ENCODE measurements at regions not wholly inside any gene's neighbourhood (a gene's known extent, or its start where the extent isn't known, plus 50 kb on each side); places are given as distances from the start of the nearest gene placed in this dataset.

DNA sequence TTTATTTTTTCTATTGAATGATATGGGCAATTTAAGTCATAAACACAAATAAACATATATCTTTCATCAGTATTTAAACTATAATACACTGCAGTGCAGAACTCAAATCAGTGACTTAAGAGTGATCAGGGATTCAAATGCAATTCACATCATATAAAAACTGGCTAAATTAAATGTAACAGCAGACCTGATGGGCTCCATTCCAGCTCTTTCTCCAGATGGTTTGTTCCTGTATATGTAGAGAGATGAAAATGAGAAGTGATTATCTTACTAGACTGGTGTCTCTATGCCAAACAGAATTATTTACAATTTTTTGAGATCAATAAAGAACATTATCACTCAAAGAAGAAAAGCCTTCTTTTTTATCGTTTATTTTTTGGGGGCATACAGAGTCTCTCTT lies 568.8 kb upstream of the ADARB2 start:
- H3K4me2 ChIP-seq (replicated peaks; ENCODE audit: low read depth, low read length, poor library complexity, severe bottlenecking), result no peak overlapping the region
- H3K9me3 Mint-ChIP-seq (ENCODE audit: insufficient read depth), result peaks cover 3% of the 10 kb centered on the region
- intact Hi-C loops (cut with micrococcal nuclease), result no loop called here
- DNase-seq (no peak), ATAC-seq (ENCODE audit: low read depth) (no peak)
- H3K4me1 Mint-ChIP-seq, result no peaks in the 10 kb centered on the region
- CTCF ChIA-PET, result no interaction called here
- no peak overlapping the region for H3K4me3 ChIP-seq (ENCODE audit: control extremely low read depth in 1 of 5, extremely low read depth in 1 of 5, insufficient read depth in 1 of 5, low read depth in 2 of 5, low read length in 4 of 5)
- peaks cover 0 to 6% (median 0%) of the 10 kb centered on the region in 3 donors for H3K9me3 ChIP-seq (ENCODE audit: control extremely low read depth in 1 of 3, control insufficient read depth in 2 of 3, insufficient read depth in 1 of 3, low read length in 2 of 3)
- H3K9ac ChIP-seq (ENCODE audit: low read length), result no peak overlapping the region
- 100% methylated on average over 1 of the region's 1 CpG for WGBS (ENCODE audit: insufficient coverage)
- H3K36me3 ChIP-seq (replicated peaks in 1 of 2; ENCODE audit: control extremely low read depth in 1 of 2, control insufficient read depth in 1 of 2, extremely low read depth in 1 of 2, insufficient read depth in 2 of 2, low read length in 1 of 2), result no peaks in the 10 kb centered on the region
- TF ChIP-seq, protein P1, sequence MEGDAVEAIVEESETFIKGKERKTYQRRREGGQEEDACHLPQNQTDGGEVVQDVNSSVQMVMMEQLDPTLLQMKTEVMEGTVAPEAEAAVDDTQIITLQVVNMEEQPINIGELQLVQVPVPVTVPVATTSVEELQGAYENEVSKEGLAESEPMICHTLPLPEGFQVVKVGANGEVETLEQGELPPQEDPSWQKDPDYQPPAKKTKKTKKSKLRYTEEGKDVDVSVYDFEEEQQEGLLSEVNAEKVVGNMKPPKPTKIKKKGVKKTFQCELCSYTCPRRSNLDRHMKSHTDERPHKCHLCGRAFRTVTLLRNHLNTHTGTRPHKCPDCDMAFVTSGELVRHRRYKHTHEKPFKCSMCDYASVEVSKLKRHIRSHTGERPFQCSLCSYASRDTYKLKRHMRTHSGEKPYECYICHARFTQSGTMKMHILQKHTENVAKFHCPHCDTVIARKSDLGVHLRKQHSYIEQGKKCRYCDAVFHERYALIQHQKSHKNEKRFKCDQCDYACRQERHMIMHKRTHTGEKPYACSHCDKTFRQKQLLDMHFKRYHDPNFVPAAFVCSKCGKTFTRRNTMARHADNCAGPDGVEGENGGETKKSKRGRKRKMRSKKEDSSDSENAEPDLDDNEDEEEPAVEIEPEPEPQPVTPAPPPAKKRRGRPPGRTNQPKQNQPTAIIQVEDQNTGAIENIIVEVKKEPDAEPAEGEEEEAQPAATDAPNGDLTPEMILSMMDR (IDR thresholded peaks at IDR 0.05), result no peak
- no peak for TF ChIP-seq EZH2 (IDR thresholded peaks at IDR 0.05; ENCODE audit: borderline replicate concordance, insufficient read depth, low read depth, low read length, poor library complexity, severe bottlenecking)
- no peaks in the 10 kb centered on the region for H3K4me1 ChIP-seq (ENCODE audit: control insufficient read depth in 2 of 2, insufficient read depth in 2 of 2, low read length in 2 of 2)
- POLR2A ChIA-PET, result no interaction called here
- H3K27me3 Mint-ChIP-seq, result no peaks in the 10 kb centered on the region
- H3K27me3 ChIP-seq (replicated peaks in 1 of 4; ENCODE audit: control extremely low read depth in 1 of 4, control insufficient read depth in 3 of 4, insufficient read depth in 4 of 4, low read length in 3 of 4), result no peaks in the 10 kb centered on the region
- H3K4me3 Mint-ChIP-seq, result no peak overlapping the region
- H3K79me2 ChIP-seq (ENCODE audit: control insufficient read depth, insufficient read depth, low read length), result no peaks in the 10 kb centered on the region
- H4K20me1 ChIP-seq (ENCODE audit: control insufficient read depth, insufficient read depth, low read length, poor library complexity, severe bottlenecking), result no peaks in the 10 kb centered on the region
- no peak overlapping the region for H3K27ac Mint-ChIP-seq
- H3K27ac ChIP-seq (ENCODE audit: low read length in 2 of 2), result no peak overlapping the region
- H2AFZ ChIP-seq (ENCODE audit: insufficient read depth, low read depth, low read length, poor library complexity, severe bottlenecking), result no peak overlapping the region

DNA sequence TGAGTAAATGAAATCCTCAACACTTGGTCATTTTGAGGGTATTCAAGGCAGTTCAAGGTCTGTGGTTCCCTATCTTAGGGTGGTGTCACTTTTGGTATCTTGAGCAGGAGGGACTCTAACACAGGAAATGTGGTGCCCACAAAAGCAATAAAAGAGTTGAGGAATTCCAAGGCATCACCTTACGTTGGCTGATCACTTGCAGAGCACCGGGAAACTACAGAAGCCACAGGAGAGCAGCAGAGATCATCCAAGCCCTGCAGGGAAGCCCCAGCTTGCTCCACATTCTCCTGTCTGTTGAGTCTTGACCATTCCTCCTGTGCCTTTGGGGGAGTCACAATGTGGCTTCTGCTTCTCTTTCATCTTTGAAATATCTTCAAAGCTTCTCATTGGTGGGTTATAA lies 565.8 kb upstream of the ADARB2 start:
- peaks cover 3% of the 10 kb centered on the region for H3K9me3 Mint-ChIP-seq (ENCODE audit: insufficient read depth)
- H3K27me3 Mint-ChIP-seq, result no peaks in the 10 kb centered on the region
- Histone ChIP-seq H4K20me1 (ENCODE audit: control insufficient read depth, insufficient read depth, low read length, poor library complexity, severe bottlenecking) (no peaks in the 10 kb centered on the region), H3K27me3 (replicated peaks in 1 of 4; ENCODE audit: control extremely low read depth in 1 of 4, control insufficient read depth in 3 of 4, insufficient read depth in 4 of 4, low read length in 3 of 4) (no peaks in the 10 kb centered on the region), H3K27ac (ENCODE audit: low read length in 2 of 2) (no peak overlapping the region), H3K79me2 (ENCODE audit: control insufficient read depth, insufficient read depth, low read length) (no peaks in the 10 kb centered on the region), H3K4me2 (replicated peaks; ENCODE audit: low read depth, low read length, poor library complexity, severe bottlenecking) (no peak overlapping the region), H3K4me1 (ENCODE audit: control insufficient read depth in 2 of 2, insufficient read depth in 2 of 2, low read length in 2 of 2) (no peaks in the 10 kb centered on the region), H2AFZ (ENCODE audit: insufficient read depth, low read depth, low read length, poor library complexity, severe bottlenecking) (no peak overlapping the region), H3K9me3 (ENCODE audit: control extremely low read depth in 1 of 3, control insufficient read depth in 2 of 3, insufficient read depth in 1 of 3, low read length in 2 of 3) (peaks cover 0 to 6% (median 0%) of the 10 kb centered on the region in 3 donors), H3K4me3 (ENCODE audit: control extremely low read depth in 1 of 5, extremely low read depth in 1 of 5, insufficient read depth in 1 of 5, low read depth in 2 of 5, low read length in 4 of 5) (no peak overlapping the region), H3K36me3 (replicated peaks in 1 of 2; ENCODE audit: control extremely low read depth in 1 of 2, control insufficient read depth in 1 of 2, extremely low read depth in 1 of 2, insufficient read depth in 2 of 2, low read length in 1 of 2) (no peaks in the 10 kb centered on the region), H3K9ac (ENCODE audit: low read length) (no peak overlapping the region)
- H3K4me3 Mint-ChIP-seq, result no peak overlapping the region
- intact Hi-C loops (cut with micrococcal nuclease), result no loop called here
- ChIA-PET CTCF (no interaction called here), POLR2A (no interaction called here)
- no peak for TF ChIP-seq EZH2 (IDR thresholded peaks at IDR 0.05; ENCODE audit: borderline replicate concordance, insufficient read depth, low read depth, low read length, poor library complexity, severe bottlenecking)
- TF ChIP-seq, protein P1 (IDR thresholded peaks at IDR 0.05), result no peak
- no peak for DNase-seq
- H3K4me1 Mint-ChIP-seq, result no peaks in the 10 kb centered on the region
- ATAC-seq (ENCODE audit: low read depth), result no peak
- H3K27ac Mint-ChIP-seq, result no peak overlapping the region
- WGBS (ENCODE audit: insufficient coverage), result 81% methylated on average over 2 of the region's 2 CpGs

All from B cell (primary cell).